ENCODE measurements at regions not wholly inside any gene's neighbourhood (a gene's known extent, or its start where the extent isn't known, plus 50 kb on each side); places are given as distances from the start of the nearest gene placed in this dataset.

- TF ChIP-seq, protein P1, sequence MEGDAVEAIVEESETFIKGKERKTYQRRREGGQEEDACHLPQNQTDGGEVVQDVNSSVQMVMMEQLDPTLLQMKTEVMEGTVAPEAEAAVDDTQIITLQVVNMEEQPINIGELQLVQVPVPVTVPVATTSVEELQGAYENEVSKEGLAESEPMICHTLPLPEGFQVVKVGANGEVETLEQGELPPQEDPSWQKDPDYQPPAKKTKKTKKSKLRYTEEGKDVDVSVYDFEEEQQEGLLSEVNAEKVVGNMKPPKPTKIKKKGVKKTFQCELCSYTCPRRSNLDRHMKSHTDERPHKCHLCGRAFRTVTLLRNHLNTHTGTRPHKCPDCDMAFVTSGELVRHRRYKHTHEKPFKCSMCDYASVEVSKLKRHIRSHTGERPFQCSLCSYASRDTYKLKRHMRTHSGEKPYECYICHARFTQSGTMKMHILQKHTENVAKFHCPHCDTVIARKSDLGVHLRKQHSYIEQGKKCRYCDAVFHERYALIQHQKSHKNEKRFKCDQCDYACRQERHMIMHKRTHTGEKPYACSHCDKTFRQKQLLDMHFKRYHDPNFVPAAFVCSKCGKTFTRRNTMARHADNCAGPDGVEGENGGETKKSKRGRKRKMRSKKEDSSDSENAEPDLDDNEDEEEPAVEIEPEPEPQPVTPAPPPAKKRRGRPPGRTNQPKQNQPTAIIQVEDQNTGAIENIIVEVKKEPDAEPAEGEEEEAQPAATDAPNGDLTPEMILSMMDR (conservative IDR thresholded peaks at IDR 0.05; ENCODE audit: low read depth, low read length) = no peak
- DNase-seq (ENCODE audit: low read depth) = no peak
- H3K4me3 ChIP-seq (ENCODE audit: low read depth, low read length) = no peak overlapping the region
Measured at GRCh38 chr3:5035113-5035512, 55.9 kb downstream of the BHLHE40 start.

DNA sequence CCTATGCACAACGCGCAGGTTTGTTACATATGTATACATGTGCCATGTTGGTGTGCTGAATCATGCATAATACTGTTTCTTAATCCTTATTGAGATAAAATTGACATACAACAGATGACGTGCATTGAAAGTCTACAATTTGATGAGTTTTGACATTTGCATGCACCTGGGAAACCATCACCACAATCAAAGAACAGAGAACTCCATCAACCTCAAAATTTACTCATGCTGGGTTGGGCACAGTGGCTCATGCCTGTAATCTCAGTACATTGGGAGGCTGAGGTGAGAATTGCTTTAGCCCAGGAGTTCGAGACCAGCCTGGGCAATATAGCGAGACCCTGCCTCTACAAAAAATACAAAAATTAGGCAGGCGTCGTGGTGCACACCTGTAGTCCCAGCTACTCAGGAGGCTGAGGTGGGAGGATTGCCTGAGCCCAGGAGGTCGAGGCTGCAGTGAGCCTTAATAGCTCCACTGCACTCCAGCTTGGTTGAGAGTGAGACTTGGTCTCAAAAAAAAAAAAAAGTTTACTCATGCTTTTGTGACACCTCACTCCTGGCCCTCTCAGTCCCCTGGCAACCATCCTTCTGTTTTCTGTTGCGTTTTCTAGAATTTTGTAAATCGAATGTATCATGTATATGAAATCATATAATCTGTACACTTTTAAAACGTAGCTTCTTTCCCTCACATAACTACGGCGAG lies 56.6 kb downstream of the BHLHE40 start:
- DNase-seq (ENCODE audit: low read depth) = no peak
- no peak overlapping the region for H3K4me3 ChIP-seq (ENCODE audit: low read depth, low read length)
- TF ChIP-seq, protein P1 (conservative IDR thresholded peaks at IDR 0.05; ENCODE audit: low read depth, low read length) = no peak

- DNase-seq (ENCODE audit: low read depth) = no peak
- H3K4me3 ChIP-seq (ENCODE audit: low read depth, low read length) = no peak overlapping the region
- TF ChIP-seq, protein P1 (conservative IDR thresholded peaks at IDR 0.05; ENCODE audit: low read depth, low read length) = no peak
Measured at GRCh38 chr3:5036392-5036766, 57.1 kb downstream of the BHLHE40 start.

DNA sequence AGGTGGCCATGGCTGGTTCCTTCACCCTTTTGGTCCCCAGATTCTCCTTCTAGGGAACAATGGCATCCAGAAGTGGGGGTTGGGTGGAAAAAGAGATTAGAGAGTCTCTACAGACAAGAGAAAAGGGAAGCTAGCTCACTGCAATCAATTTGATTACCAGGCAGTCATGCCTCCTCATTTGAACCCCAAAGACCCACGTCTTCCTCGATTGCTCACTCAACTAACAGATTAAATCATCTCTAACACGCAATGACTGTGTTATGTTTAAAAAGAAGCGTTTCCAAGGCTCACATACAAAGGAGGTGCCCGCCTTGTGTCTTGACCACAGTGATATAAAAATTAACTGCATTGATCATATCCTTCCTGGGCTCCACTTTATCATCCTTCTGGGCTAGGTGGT lies 57.6 kb downstream of the BHLHE40 start:
- no peak overlapping the region for H3K4me3 ChIP-seq (ENCODE audit: low read depth, low read length)
- DNase-seq (ENCODE audit: low read depth) = no peak
- TF ChIP-seq, protein P1 (conservative IDR thresholded peaks at IDR 0.05; ENCODE audit: low read depth, low read length) = no peak

- DNase-seq (ENCODE audit: low read depth) = no peak
- no peak overlapping the region for H3K4me3 ChIP-seq (ENCODE audit: low read depth, low read length)
- TF ChIP-seq, protein P1 (conservative IDR thresholded peaks at IDR 0.05; ENCODE audit: low read depth, low read length) = no peak
Measured at GRCh38 chr3:5039585-5039984, 60.3 kb downstream of the BHLHE40 start.

GRCh38 chr3:5041315-5041714 lies 62.1 kb downstream of the BHLHE40 start:
- TF ChIP-seq, protein P1 (conservative IDR thresholded peaks at IDR 0.05; ENCODE audit: low read depth, low read length) = no peak
- H3K4me3 ChIP-seq (ENCODE audit: low read depth, low read length) = no peak overlapping the region
- DNase-seq (ENCODE audit: low read depth) = no peak

DNA sequence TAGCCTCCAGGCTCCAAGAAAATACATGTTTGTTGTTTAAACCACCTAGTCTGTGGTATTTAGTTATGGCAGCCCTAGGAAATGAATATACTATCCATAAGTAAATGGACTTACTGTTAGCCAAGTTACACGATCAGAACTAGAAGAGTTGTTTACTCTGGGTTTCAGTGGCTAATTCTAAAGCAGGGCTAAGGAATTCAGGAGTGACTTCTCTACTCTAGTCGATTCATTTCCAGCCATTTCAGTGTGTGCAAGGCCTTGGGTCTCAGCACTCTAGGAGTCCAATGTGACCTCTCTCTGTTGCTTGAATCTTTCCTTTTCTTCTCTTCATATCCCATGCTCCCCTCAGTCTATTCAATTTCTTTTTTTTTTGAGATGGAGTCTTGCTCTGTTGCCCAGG lies 66.7 kb downstream of the BHLHE40 start:
- H3K4me3 ChIP-seq (ENCODE audit: low read depth, low read length) = no peak overlapping the region
- DNase-seq (ENCODE audit: low read depth) = no peak
- TF ChIP-seq, protein P1 (conservative IDR thresholded peaks at IDR 0.05; ENCODE audit: low read depth, low read length) = no peak
